ENCODE measurements at regions not wholly inside any gene's neighbourhood (a gene's known extent, or its start where the extent isn't known, plus 50 kb on each side); places are given as distances from the start of the nearest gene placed in this dataset.

GRCh38 chr1:63142001-63142400 is 180.4 kb upstream of the FOXD3 start:
- no peak for TF ChIP-seq POLR2A (IDR thresholded peaks at IDR 0.05)
- no peak for TF ChIP-seq CTCF (IDR thresholded peaks at IDR 0.05)

Measured in transverse colon (tissue), 3 donors.